Right ventricle myocardium superior (tissue), 1 donor: ENCODE measurements at regions not wholly inside any gene's neighbourhood (a gene's known extent, or its start where the extent isn't known, plus 50 kb on each side); places are given as distances from the start of the nearest gene placed in this dataset.

Experiments used
- ATAC-seq: fragments of 200-7000 bp; cut with Tn5 transposase; one replicate; pipeline ENCODE4 v1.9.1; 2020; ENCODE audit warnings: mild to moderate bottlenecking; ENCODE audit not compliant: poor library complexity
- DNase-seq: peaks from one replicate; pipeline ENCODE4 v3.0.0-alpha.2; 2020
- intact Hi-C: fragments of 100-400 bp; cut with DNase I; formaldehyde crosslinking; loops from one replicate; pipeline ENCODE4 v1.11.2; 2022
- donor health status: DM: no; HTN: yes; CAD: no; lungs with severe emphysema.

GRCh38 chr11:13062115-13062514 lies 53.0 kb downstream of the RASSF10 start:
- ATAC-seq (no peak), DNase-seq (no peak)
- intact Hi-C loops = no loop called here

- intact Hi-C loops = no loop called here
- ATAC-seq (no peak), DNase-seq (no peak)
These were observed 55.5 kb downstream of the RASSF10 start for GRCh38 chr11:13064593-13064992.

GRCh38 chr11:13065200-13065787 lies 56.2 kb downstream of the RASSF10 start:
- DNase-seq = no peak

GRCh38 chr11:13068211-13068610 lies 59.1 kb downstream of the RASSF10 start:
- DNase-seq (no peak), ATAC-seq (no peak)
- intact Hi-C loops = no loop called here

More at GRCh38 chr11:13065200-13065787, 56.2 kb downstream of the RASSF10 start:
- ATAC-seq = no peak
- intact Hi-C loops = no loop called here

GRCh38 chr11:13073119-13073981 lies 64.2 kb downstream of the RASSF10 start:
- DNase-seq = no peak
- intact Hi-C loops = no loop called here
- no peak for ATAC-seq

GRCh38 chr11:13074714-13075464 lies 65.8 kb downstream of the RASSF10 start:
- ATAC-seq = no peak
- no peak for DNase-seq
- intact Hi-C loops = no loop called here

- DNase-seq (no peak), ATAC-seq (no peak)
- intact Hi-C loops = no loop called here
These were observed 67.8 kb downstream of the RASSF10 start for GRCh38 chr11:13076961-13077360.

- ATAC-seq (no peak), DNase-seq (no peak)
- intact Hi-C loops = no loop called here
These were observed 71.7 kb downstream of the RASSF10 start for GRCh38 chr11:13080861-13081260.

- ATAC-seq (no peak), DNase-seq (no peak)
- intact Hi-C loops = no loop called here
These were observed 73.5 kb downstream of the RASSF10 start for GRCh38 chr11:13082588-13082987.

- DNase-seq = no peak
These were observed 81.2 kb downstream of the RASSF10 start for GRCh38 chr11:13090228-13090708.

GRCh38 chr11:13091373-13091772 lies 82.3 kb downstream of the RASSF10 start:
- no peak for ATAC-seq
- intact Hi-C loops = no loop called here

More at GRCh38 chr11:13090228-13090708, 81.2 kb downstream of the RASSF10 start:
- intact Hi-C loops = no loop called here
- ATAC-seq = no peak

GRCh38 chr11:13091804-13092203 lies 82.7 kb downstream of the RASSF10 start:
- intact Hi-C loops = no loop called here
- no peak for DNase-seq

More at GRCh38 chr11:13091373-13091772, 82.3 kb downstream of the RASSF10 start:
- no peak for DNase-seq

GRCh38 chr11:13094930-13095687 lies 86.0 kb downstream of the RASSF10 start:
- intact Hi-C loops = no loop called here
- ATAC-seq (no peak), DNase-seq (no peak)

More at GRCh38 chr11:13091804-13092203, 82.7 kb downstream of the RASSF10 start:
- ATAC-seq = no peak

GRCh38 chr11:13098063-13098462 lies 88.9 kb downstream of the RASSF10 start:
- intact Hi-C loops = no loop called here
- ATAC-seq = no peak

GRCh38 chr11:13098616-13099289 lies 89.6 kb downstream of the RASSF10 start:
- intact Hi-C loops = no loop called here
- ATAC-seq = no peak
- no peak for DNase-seq

More at GRCh38 chr11:13098063-13098462, 88.9 kb downstream of the RASSF10 start:
- no peak for DNase-seq

GRCh38 chr11:13101644-13102512 lies 92.8 kb downstream of the RASSF10 start:
- DNase-seq (no peak), ATAC-seq (no peak)
- intact Hi-C loops = loop anchor here (10.0 kb wide), 1 partner anchor 87 kb away; no protein-coding TSS in a partner anchor

GRCh38 chr11:13102513-13102840 lies 93.4 kb downstream of the RASSF10 start:
- intact Hi-C loops = loop anchor here (10.0 kb wide), 1 partner anchor 88 kb away; no protein-coding TSS in a partner anchor
- DNase-seq (no peak), ATAC-seq (no peak)
